CD4-positive, alpha-beta memory T cell (primary cell): ENCODE measurements at regions not wholly inside any gene's neighbourhood (a gene's known extent, or its start where the extent isn't known, plus 50 kb on each side); places are given as distances from the start of the nearest gene placed in this dataset.
A peak's percentile ranks its signal among the peaks of the same experiment; 100 is the strongest.

Source experiments
- CTCF ChIA-PET: fragments of 350-600 bp; sonication (Branson Sonifier 250); formaldehyde crosslinking; loops from one replicate; lab custom pipeline; 2021; ENCODE audit warnings: inconsistent platforms; ENCODE audit not compliant: partially characterized antibody; lab: Charles Lee
- POLR2A ChIA-PET: fragments of 350-600 bp; sonication (Branson Sonifier 250); formaldehyde crosslinking; loops from one replicate; lab custom pipeline; 2021; ENCODE audit not compliant: partially characterized antibody; lab: Charles Lee
- DNase-seq, 5 donors: peaks; one replicate each; pipeline versions ENCODE4 v3.0.0 to v3.0.0-alpha.2; 2020 to 2022; ENCODE audit warnings: mixed read lengths in 1 of 5
- H3K27ac ChIP-seq: one replicate; pipeline ENCODE4 v1.7.0; 2013; ENCODE audit warnings: low read depth, low read length
- H3K27me3 ChIP-seq: 2 replicates; pipeline ENCODE4 v1.7.0; 2013; ENCODE audit warnings: mild to moderate bottlenecking, low read length, moderate library complexity; ENCODE audit not compliant: insufficient read depth
- H3K36me3 ChIP-seq: 2 replicates; pipeline ENCODE4 v1.7.0; 2013; ENCODE audit warnings: mild to moderate bottlenecking, low read length, moderate library complexity; ENCODE audit not compliant: insufficient read depth
- H3K4me1 ChIP-seq: 2 replicates; pipeline ENCODE4 v1.7.0; 2013; ENCODE audit warnings: mild to moderate bottlenecking, low read length, moderate library complexity; ENCODE audit not compliant: insufficient read depth
- H3K4me3 ChIP-seq, 2 donors: one replicate each; pipeline ENCODE4 v1.7.0; 2013; ENCODE audit warnings: low read length in 2 of 2, mild to moderate bottlenecking in 1 of 2
- H3K9me3 ChIP-seq, 2 donors: one replicate each; pipeline ENCODE4 v1.7.0; 2013; ENCODE audit warnings: low read length in 2 of 2, control low read depth in 1 of 2; ENCODE audit not compliant: control insufficient read depth in 1 of 2
- H3K27ac Mint-ChIP-seq, 7 donors: one replicate each; pipeline ENCODE4 v1.8.0; 2020 to 2021; ENCODE audit warnings: mixed read lengths in 7 of 7, mild to moderate bottlenecking in 6 of 7, inconsistent platforms in 3 of 7, moderate library complexity in 3 of 7
- H3K27me3 Mint-ChIP-seq, 2 donors: one replicate each; pipeline ENCODE4 v1.8.0; 2020 to 2021; ENCODE audit warnings: mixed read lengths in 2 of 2
- H3K36me3 Mint-ChIP-seq, 2 donors: one replicate each; pipeline ENCODE4 v1.8.0; 2020 to 2021; ENCODE audit warnings: mixed read lengths in 2 of 2, inconsistent platforms in 1 of 2, mild to moderate bottlenecking in 1 of 2
- H3K4me1 Mint-ChIP-seq, 4 donors: one replicate each; pipeline ENCODE4 v1.8.0; 2020 to 2021; ENCODE audit warnings: mixed read lengths in 4 of 4, mild to moderate bottlenecking in 1 of 4
- H3K4me3 Mint-ChIP-seq, 8 donors: one replicate each; pipeline ENCODE4 v1.8.0; 2020 to 2021; ENCODE audit warnings: mixed read lengths in 8 of 8, mild to moderate bottlenecking in 7 of 8, moderate library complexity in 6 of 8, inconsistent platforms in 3 of 8
- H3K9me3 Mint-ChIP-seq, 8 donors: one replicate each; pipeline ENCODE4 v1.8.0; 2020 to 2021; ENCODE audit warnings: mixed read lengths in 8 of 8, mild to moderate bottlenecking in 5 of 8, inconsistent platforms in 3 of 8, moderate library complexity in 1 of 8
- intact Hi-C: fragments of 100-400 bp; cut with micrococcal nuclease; formaldehyde crosslinking; loops from one replicate; pipeline ENCODE4 v1.15.1; 2023

GRCh38 chr16:86157616-86158247 is 258.8 kb downstream of the IRF8 start:
- no peaks in the 10 kb centered on the region for H3K4me1 ChIP-seq
- H3K4me1 Mint-ChIP-seq = peaks cover 0 to 10% (median 0%) of the 10 kb centered on the region in 4 donors
- no peak overlapping the region for H3K4me3 Mint-ChIP-seq
- H3K36me3 Mint-ChIP-seq = no peaks in the 10 kb centered on the region
- H3K27ac ChIP-seq = no peak overlapping the region
- ChIA-PET CTCF (no interaction called here), POLR2A (no interaction called here)
- H3K27ac Mint-ChIP-seq = no peak overlapping the region
- H3K27me3 ChIP-seq = peaks cover under 1% of the 10 kb centered on the region
- no peak for DNase-seq
- intact Hi-C loops = no loop called here
- H3K9me3 Mint-ChIP-seq = peaks cover 0 to 8% (median 2%) of the 10 kb centered on the region in 8 donors
- no peaks in the 10 kb centered on the region for H3K36me3 ChIP-seq
- peaks cover 5 to 14% of the 10 kb centered on the region in 2 donors for H3K27me3 Mint-ChIP-seq
- H3K4me3 ChIP-seq = no peak overlapping the region
- H3K9me3 ChIP-seq = no peaks in the 10 kb centered on the region

GRCh38 chr16:86158688-86159360 is 259.9 kb downstream of the IRF8 start:
- ChIA-PET POLR2A (no interaction called here), CTCF (no interaction called here)
- Mint-ChIP-seq H3K27ac (no peak overlapping the region), H3K9me3 (peaks cover 0 to 8% (median 3%) of the 10 kb centered on the region in 8 donors), H3K4me3 (peak overlapping the region in 2 of 8 donors; percentile 15), H3K36me3 (no peaks in the 10 kb centered on the region), H3K4me1 (peaks cover 0 to 10% (median 0%) of the 10 kb centered on the region in 4 donors), H3K27me3 (peaks cover 5 to 14% of the 10 kb centered on the region in 2 donors)
- no peaks in the 10 kb centered on the region for H3K4me1 ChIP-seq
- H3K27ac ChIP-seq = no peak overlapping the region
- H3K27me3 ChIP-seq = no peaks in the 10 kb centered on the region
- no peak for DNase-seq
- H3K36me3 ChIP-seq = no peaks in the 10 kb centered on the region
- no peak overlapping the region for H3K4me3 ChIP-seq
- H3K9me3 ChIP-seq = no peaks in the 10 kb centered on the region
- intact Hi-C loops = no loop called here

- no peak overlapping the region for H3K4me3 ChIP-seq
- peaks cover 1 to 7% of the 10 kb centered on the region in 2 donors for H3K27me3 Mint-ChIP-seq
- no peaks in the 10 kb centered on the region for H3K4me1 Mint-ChIP-seq
- ChIA-PET POLR2A (no interaction called here), CTCF (no interaction called here)
- H3K27me3 ChIP-seq = no peaks in the 10 kb centered on the region
- H3K36me3 Mint-ChIP-seq = no peaks in the 10 kb centered on the region
- no peak for DNase-seq
- H3K9me3 Mint-ChIP-seq = peaks cover 0 to 28% (median 15%) of the 10 kb centered on the region in 8 donors
- no peak overlapping the region for H3K27ac ChIP-seq
- H3K9me3 ChIP-seq = peaks cover 0 to 5% of the 10 kb centered on the region in 2 donors
- H3K4me1 ChIP-seq = no peaks in the 10 kb centered on the region
- H3K27ac Mint-ChIP-seq = no peak overlapping the region
- intact Hi-C loops = no loop called here
- no peaks in the 10 kb centered on the region for H3K36me3 ChIP-seq
- H3K4me3 Mint-ChIP-seq = no peak overlapping the region
Measured at GRCh38 chr16:86165479-86165878, 266.5 kb downstream of the IRF8 start.

DNA sequence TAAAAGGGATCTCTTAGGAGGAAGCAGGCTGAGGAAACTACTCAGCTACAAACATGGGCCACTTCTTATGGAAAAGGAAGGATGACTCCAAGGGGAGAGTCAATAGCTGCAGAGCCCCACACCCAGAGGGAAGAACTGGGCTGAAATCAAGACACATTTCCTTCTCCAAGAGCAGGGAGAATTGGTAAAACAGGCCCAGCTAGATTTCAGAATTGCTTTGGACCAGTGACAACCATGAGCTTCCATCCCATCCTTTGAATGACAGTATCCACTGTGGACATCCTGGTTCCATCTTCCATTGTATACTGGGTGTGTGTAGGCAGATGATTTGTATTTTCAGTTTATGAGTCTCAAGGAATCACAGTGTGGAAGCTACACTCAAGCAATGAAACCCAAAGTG is 267.5 kb downstream of the IRF8 start:
- no peaks in the 10 kb centered on the region for H3K4me1 Mint-ChIP-seq
- ChIA-PET POLR2A (no interaction called here), CTCF (no interaction called here)

GRCh38 chr16:86167061-86167460 is 268.1 kb downstream of the IRF8 start:
- H3K27me3 Mint-ChIP-seq = peaks cover 6 to 17% of the 10 kb centered on the region in 2 donors
- H3K4me1 Mint-ChIP-seq = no peaks in the 10 kb centered on the region
- H3K36me3 ChIP-seq = no peaks in the 10 kb centered on the region
- CTCF ChIA-PET = no interaction called here
- no peak overlapping the region for H3K27ac ChIP-seq
- no peaks in the 10 kb centered on the region for H3K36me3 Mint-ChIP-seq
- DNase-seq = no peak
- H3K27ac Mint-ChIP-seq = no peak overlapping the region
- H3K27me3 ChIP-seq = no peaks in the 10 kb centered on the region
- H3K9me3 Mint-ChIP-seq = peaks cover 0 to 25% (median 15%) of the 10 kb centered on the region in 8 donors
- H3K9me3 ChIP-seq = peaks cover 0 to 5% of the 10 kb centered on the region in 2 donors
- H3K4me3 Mint-ChIP-seq = no peak overlapping the region
- H3K4me3 ChIP-seq = no peak overlapping the region
- H3K4me1 ChIP-seq = no peaks in the 10 kb centered on the region
- intact Hi-C loops = no loop called here
- POLR2A ChIA-PET = no interaction called here

More for the DNA sequence above, 267.5 kb downstream of the IRF8 start:
- intact Hi-C loops = no loop called here
- Histone ChIP-seq H3K4me1 (no peaks in the 10 kb centered on the region), H3K4me3 (no peak overlapping the region), H3K27me3 (no peaks in the 10 kb centered on the region), H3K9me3 (peaks cover 0 to 5% of the 10 kb centered on the region in 2 donors), H3K27ac (no peak overlapping the region), H3K36me3 (no peaks in the 10 kb centered on the region)
- peaks cover 6 to 16% of the 10 kb centered on the region in 2 donors for H3K27me3 Mint-ChIP-seq
- no peak overlapping the region for H3K4me3 Mint-ChIP-seq
- no peaks in the 10 kb centered on the region for H3K36me3 Mint-ChIP-seq
- DNase-seq = no peak
- peaks cover 0 to 25% (median 15%) of the 10 kb centered on the region in 8 donors for H3K9me3 Mint-ChIP-seq
- H3K27ac Mint-ChIP-seq = no peak overlapping the region

- no peaks in the 10 kb centered on the region for H3K27me3 ChIP-seq
- Mint-ChIP-seq H3K27ac (no peak overlapping the region), H3K27me3 (peaks cover 13 to 32% of the 10 kb centered on the region in 2 donors), H3K36me3 (no peaks in the 10 kb centered on the region), H3K4me3 (no peak overlapping the region), H3K9me3 (peaks cover 0 to 14% (median 5%) of the 10 kb centered on the region in 8 donors), H3K4me1 (no peaks in the 10 kb centered on the region)
- H3K4me3 ChIP-seq = no peak overlapping the region
- H3K27ac ChIP-seq = no peak overlapping the region
- CTCF ChIA-PET = no interaction called here
- no peaks in the 10 kb centered on the region for H3K4me1 ChIP-seq
- no peaks in the 10 kb centered on the region for H3K36me3 ChIP-seq
- POLR2A ChIA-PET = no interaction called here
- intact Hi-C loops = no loop called here
- DNase-seq = no peak
- H3K9me3 ChIP-seq = no peaks in the 10 kb centered on the region
Measured at GRCh38 chr16:86170720-86171119, 271.8 kb downstream of the IRF8 start.

- Histone ChIP-seq H3K9me3 (no peaks in the 10 kb centered on the region), H3K27me3 (no peaks in the 10 kb centered on the region), H3K27ac (no peak overlapping the region), H3K4me3 (no peak overlapping the region), H3K36me3 (no peaks in the 10 kb centered on the region), H3K4me1 (no peaks in the 10 kb centered on the region)
- no peak for DNase-seq
- intact Hi-C loops = no loop called here
- Mint-ChIP-seq H3K27ac (no peak overlapping the region), H3K36me3 (no peaks in the 10 kb centered on the region), H3K4me1 (no peaks in the 10 kb centered on the region), H3K27me3 (peaks cover 14 to 32% of the 10 kb centered on the region in 2 donors), H3K4me3 (no peak overlapping the region), H3K9me3 (peaks cover 0 to 7% (median under 1%) of the 10 kb centered on the region in 8 donors)
- CTCF ChIA-PET = no interaction called here
- POLR2A ChIA-PET = no interaction called here
Measured at GRCh38 chr16:86171329-86171728, 272.4 kb downstream of the IRF8 start.
